Coronary artery (tissue), 2 donors: ENCODE measurements at regions not wholly inside any gene's neighbourhood (a gene's known extent, or its start where the extent isn't known, plus 50 kb on each side); places are given as distances from the start of the nearest gene placed in this dataset.

ENCODE experiments used
- DNase-seq: peaks from one replicate; pipeline ENCODE4 v3.0.0-alpha.2; 2017; ENCODE audit warnings: low spot score
- H3K27ac ChIP-seq, 2 donors: fragments of 200-600 bp; sonication (generic); one replicate each; pipeline ENCODE4 v1.5.1; 2016 to 2019
- H3K4me3 ChIP-seq: fragments of 200-600 bp; sonication (generic); 2 replicates; pipeline ENCODE4 v1.5.1; 2016; ENCODE audit warnings: mild to moderate bottlenecking, moderate library complexity
- TF ChIP-seq, protein P1 (sequence below): fragments of 200-600 bp; sonication (generic); IDR thresholded peaks from one replicate; pipeline ENCODE4 v1.5.1; 2019; ENCODE audit warnings: antibody characterized with exemption

DNA sequence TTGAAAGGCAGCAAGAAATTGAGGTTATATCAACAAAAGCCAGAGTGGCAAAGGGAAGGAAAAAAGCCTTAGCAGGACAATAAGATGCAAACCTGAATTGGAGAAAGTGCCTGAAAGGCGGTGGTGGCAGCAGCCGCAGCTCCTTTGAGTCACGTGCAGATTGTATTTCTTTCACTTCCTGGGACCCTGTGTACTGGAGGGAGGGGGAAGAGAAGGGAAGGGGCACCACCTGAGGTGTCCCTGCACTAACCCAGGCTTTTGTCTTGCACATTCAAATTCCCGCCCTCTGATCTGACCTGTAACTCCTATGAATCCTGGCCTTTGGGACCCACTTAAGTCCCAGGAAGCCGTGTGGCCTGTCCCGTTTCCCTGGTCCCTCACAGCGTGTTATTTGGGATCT, 326.1 kb upstream of the SKOR2 start:
- Histone ChIP-seq H3K4me3 (no peak overlapping the region), H3K27ac (no peak overlapping the region)
- no peak for DNase-seq
- TF ChIP-seq, protein P1, sequence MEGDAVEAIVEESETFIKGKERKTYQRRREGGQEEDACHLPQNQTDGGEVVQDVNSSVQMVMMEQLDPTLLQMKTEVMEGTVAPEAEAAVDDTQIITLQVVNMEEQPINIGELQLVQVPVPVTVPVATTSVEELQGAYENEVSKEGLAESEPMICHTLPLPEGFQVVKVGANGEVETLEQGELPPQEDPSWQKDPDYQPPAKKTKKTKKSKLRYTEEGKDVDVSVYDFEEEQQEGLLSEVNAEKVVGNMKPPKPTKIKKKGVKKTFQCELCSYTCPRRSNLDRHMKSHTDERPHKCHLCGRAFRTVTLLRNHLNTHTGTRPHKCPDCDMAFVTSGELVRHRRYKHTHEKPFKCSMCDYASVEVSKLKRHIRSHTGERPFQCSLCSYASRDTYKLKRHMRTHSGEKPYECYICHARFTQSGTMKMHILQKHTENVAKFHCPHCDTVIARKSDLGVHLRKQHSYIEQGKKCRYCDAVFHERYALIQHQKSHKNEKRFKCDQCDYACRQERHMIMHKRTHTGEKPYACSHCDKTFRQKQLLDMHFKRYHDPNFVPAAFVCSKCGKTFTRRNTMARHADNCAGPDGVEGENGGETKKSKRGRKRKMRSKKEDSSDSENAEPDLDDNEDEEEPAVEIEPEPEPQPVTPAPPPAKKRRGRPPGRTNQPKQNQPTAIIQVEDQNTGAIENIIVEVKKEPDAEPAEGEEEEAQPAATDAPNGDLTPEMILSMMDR = no peak

DNA sequence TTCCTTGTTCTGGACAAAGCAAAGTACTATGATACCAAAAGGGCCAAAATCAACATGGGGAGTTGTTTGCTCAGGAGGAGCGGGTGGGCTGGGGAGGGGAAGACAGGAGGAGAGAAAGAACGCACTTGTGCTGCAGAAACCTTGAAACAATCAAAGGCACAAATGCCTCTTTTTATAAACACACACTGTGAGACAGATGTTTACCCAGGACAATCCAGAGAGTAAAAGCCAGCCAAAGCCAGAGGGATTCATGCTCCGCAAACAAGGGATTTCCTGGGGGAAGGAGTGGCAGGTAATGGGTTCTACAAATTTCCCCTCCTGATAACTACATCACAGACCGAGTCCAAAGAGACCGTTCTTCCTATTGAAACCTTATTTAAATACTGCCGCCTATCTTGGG, 323.5 kb upstream of the SKOR2 start:
- TF ChIP-seq, protein P1 = no peak
- DNase-seq = no peak
- no peak overlapping the region for H3K4me3 ChIP-seq
- no peak overlapping the region for H3K27ac ChIP-seq

DNA sequence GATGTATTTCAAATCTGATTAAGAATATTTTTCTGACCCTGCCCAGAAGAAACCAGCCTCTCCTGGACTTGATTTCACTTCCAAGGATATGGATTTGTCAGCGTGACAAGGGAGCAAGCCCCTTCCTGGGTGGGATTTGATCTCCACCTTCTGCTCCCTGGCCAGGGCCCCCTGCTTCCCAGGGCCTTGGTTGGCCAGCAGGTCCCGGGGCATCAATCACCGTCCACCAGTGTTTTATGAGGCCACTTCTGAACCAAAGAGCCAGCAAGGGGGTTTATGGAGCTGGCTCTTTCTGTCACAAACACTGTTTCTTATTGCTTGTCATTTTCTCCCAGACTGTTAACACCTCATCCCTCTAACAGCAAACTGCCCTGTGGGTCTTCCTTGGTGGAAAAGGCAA, 320.5 kb upstream of the SKOR2 start:
- Histone ChIP-seq H3K4me3 (no peak overlapping the region), H3K27ac (no peak overlapping the region)
- TF ChIP-seq, protein P1 = no peak
- no peak for DNase-seq

DNA sequence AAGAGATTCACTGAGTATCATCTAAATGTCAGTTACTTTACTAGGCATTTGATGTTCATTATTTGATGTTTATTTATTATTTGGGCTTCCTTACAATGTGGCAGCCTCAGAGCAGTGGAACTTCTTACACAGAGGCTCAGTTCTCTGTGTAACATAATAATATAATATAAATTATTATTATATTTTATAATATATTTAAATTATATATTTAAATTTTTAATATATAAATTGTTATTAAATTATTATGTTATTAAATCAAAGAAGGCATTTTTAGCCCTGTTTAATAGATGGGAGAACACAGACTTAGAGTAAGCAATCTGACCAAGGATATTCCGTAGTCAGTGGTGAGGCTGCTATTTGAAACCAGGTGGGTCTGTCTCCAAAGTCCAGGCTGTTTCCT, 315.3 kb upstream of the SKOR2 start:
- Histone ChIP-seq H3K4me3 (no peak overlapping the region), H3K27ac (no peak overlapping the region)
- TF ChIP-seq, protein P1 = no peak
- DNase-seq = no peak

DNA sequence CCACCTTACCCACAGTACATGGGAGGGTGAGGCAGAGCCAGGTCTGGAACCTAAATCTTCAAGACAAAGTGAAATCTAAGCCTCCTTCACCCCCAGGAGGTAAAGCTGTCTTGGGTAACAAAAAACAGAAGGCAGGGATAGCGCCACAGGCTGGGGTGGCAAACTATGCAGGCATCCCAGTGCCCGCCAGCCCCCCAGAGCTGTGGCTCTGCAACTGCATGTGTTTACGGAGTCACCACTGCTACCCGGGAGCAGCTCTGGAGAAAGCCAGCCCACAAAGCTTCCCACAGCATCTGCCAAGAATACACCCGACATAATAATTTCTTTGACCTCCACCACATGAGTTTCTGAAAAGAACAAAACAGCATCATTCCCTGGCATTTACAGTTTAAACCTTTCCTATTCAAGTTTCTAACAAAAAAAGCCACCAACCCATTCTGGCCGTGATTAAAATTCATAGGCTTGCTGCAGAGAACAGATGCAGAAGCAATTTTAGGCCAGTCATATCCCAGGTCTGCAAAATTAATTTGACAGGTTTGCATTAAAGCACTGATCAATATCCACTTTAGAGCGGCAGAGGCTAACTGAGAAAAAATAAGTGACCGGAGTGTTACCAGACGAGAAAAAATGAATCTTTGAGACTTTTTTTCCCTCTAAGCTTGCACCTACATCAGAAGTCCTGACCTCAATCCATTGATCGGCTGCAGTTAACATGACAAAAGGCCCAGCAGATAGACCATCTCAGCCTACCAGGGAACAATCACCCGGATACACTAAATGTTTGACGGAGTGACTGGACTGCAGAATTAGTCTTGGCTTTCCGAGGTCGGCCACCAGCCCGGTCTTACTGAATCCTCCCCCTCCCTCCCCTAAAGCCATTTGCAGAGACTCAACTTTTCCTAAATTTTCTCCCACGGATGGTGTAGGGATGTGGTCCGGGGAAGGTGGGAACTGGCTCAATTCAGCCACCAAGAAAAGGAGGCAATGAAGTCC, 309.6 kb upstream of the SKOR2 start:
- no peak overlapping the region for H3K27ac ChIP-seq
- TF ChIP-seq, protein P1 = no peak
- no peak for DNase-seq
- no peak overlapping the region for H3K4me3 ChIP-seq

DNA sequence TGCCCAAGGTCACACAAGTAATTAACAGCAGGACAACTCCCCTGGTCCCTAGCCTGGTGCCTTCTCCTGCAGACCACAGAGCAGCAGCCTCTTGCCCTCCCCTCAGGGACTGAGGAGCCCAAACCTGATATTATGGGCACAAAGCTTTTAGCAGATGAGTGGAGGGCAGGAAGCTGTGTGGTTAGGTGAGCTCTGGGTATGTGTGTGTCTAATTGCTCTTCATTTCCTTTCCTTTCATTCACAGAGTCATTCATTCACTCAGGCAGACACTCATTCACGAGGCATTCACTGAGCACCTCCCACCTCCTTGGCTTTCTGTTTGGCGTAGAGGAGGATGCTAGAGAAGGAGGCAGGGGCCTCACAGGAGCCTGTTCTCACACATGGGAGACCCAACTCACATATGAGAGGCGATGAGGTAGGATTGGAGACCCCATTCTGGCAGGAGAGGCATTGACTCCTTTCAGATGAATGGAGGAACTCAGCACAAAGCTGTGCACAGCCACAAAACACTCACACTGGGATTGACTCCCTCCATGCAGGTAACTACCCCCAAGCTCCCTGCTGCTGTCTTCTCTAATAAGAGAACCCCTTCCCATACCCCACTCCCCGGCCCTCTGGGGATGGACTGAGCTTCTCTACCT, 306.8 kb upstream of the SKOR2 start:
- no peak for DNase-seq
- no peak overlapping the region for H3K4me3 ChIP-seq
- TF ChIP-seq, protein P1 = no peak
- H3K27ac ChIP-seq = no peak overlapping the region

DNA sequence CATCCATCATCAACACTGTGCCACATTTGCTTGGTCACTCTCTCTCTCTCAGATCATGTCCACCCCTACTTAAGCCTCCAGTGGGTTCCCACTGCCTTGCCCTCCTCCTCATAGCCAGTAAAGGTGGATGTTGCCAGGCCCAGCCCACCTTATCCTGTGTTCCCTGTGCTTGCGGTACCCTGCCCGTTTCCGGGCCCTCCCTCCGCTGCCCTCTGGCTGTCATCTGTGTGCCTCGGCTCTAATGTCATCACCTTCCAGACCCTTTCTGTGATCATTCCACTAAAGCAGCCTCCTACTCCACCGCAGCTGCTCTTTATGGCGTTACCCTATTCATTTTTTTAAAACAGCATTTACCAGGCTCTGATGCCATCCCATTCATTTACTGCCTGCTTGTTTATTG, 305.7 kb upstream of the SKOR2 start:
- no peak overlapping the region for H3K4me3 ChIP-seq
- TF ChIP-seq, protein P1 = no peak
- H3K27ac ChIP-seq = no peak overlapping the region
- no peak for DNase-seq
